ENCODE measurements at regions not wholly inside any gene's neighbourhood (a gene's known extent, or its start where the extent isn't known, plus 50 kb on each side); places are given as distances from the start of the nearest gene placed in this dataset.
"Not testable (repeated sequence)": the region's sequence is repeated elsewhere in the genome, so short reads cannot be mapped to it uniquely, and the experiment has no call there.

- no peak for TF ChIP-seq CTCF (IDR thresholded peaks at IDR 0.05; ENCODE audit: unreplicated experiment)
- peaks cover 5% of the 10 kb centered on the region for H3K4me1 Mint-ChIP-seq
- no peaks in the 10 kb centered on the region for H3K36me3 Mint-ChIP-seq
- H3K4me3 Mint-ChIP-seq, result no peak overlapping the region
- H3K9me3 Mint-ChIP-seq, result peaks cover 8% of the 10 kb centered on the region
- no peaks in the 10 kb centered on the region for H3K27me3 Mint-ChIP-seq (ENCODE audit: low read depth)
- no peak for DNase-seq (ENCODE audit: low spot score in 2 of 2, unreplicated experiment in 2 of 2)
- no peak overlapping the region for H3K27ac Mint-ChIP-seq
Observed at GRCh38 chr6:150491811-150492172, 107.9 kb upstream of the PLEKHG1 start.

GRCh38 chr6:150492507-150492906, 107.2 kb upstream of the PLEKHG1 start:
- no peak overlapping the region for H3K4me3 Mint-ChIP-seq
- no peak for TF ChIP-seq CTCF (IDR thresholded peaks at IDR 0.05; ENCODE audit: unreplicated experiment)
- peaks cover 8% of the 10 kb centered on the region for H3K9me3 Mint-ChIP-seq
- peaks cover 7% of the 10 kb centered on the region for H3K4me1 Mint-ChIP-seq
- H3K36me3 Mint-ChIP-seq, result no peaks in the 10 kb centered on the region
- H3K27ac Mint-ChIP-seq, result no peak overlapping the region
- no peak for DNase-seq (ENCODE audit: low spot score in 2 of 2, unreplicated experiment in 2 of 2)
- no peaks in the 10 kb centered on the region for H3K27me3 Mint-ChIP-seq (ENCODE audit: low read depth)

GRCh38 chr6:150492941-150493340, 106.7 kb upstream of the PLEKHG1 start:
- Mint-ChIP-seq H3K27me3 (ENCODE audit: low read depth) (no peaks in the 10 kb centered on the region), H3K9me3 (peaks cover 8% of the 10 kb centered on the region)
- DNase-seq (ENCODE audit: low spot score in 2 of 2, unreplicated experiment in 2 of 2), result no peak

GRCh38 chr6:150493552-150493951, 106.1 kb upstream of the PLEKHG1 start:
- DNase-seq (ENCODE audit: low spot score in 2 of 2, unreplicated experiment in 2 of 2); H3K4me1 Mint-ChIP-seq; H3K9me3 Mint-ChIP-seq; H3K27ac Mint-ChIP-seq; H3K36me3 Mint-ChIP-seq; H3K27me3 Mint-ChIP-seq (ENCODE audit: low read depth); H3K4me3 Mint-ChIP-seq: not testable (repeated sequence)

More at GRCh38 chr6:150492941-150493340, 106.7 kb upstream of the PLEKHG1 start:
- Mint-ChIP-seq H3K4me3 (no peak overlapping the region), H3K27ac (no peak overlapping the region), H3K4me1 (peaks cover 7% of the 10 kb centered on the region), H3K36me3 (no peaks in the 10 kb centered on the region)
- TF ChIP-seq CTCF (IDR thresholded peaks at IDR 0.05; ENCODE audit: unreplicated experiment), result no peak

- Mint-ChIP-seq H3K27me3 (ENCODE audit: low read depth) (no peaks in the 10 kb centered on the region), H3K9me3 (peaks cover 8% of the 10 kb centered on the region), H3K4me1 (peaks cover 9% of the 10 kb centered on the region), H3K27ac (no peak overlapping the region), H3K36me3 (no peaks in the 10 kb centered on the region), H3K4me3 (no peak overlapping the region)
- no peak for DNase-seq (ENCODE audit: low spot score in 2 of 2, unreplicated experiment in 2 of 2)
- TF ChIP-seq CTCF (IDR thresholded peaks at IDR 0.05; ENCODE audit: unreplicated experiment), result no peak
Observed at GRCh38 chr6:150494241-150494640, 105.4 kb upstream of the PLEKHG1 start.

GRCh38 chr6:150495126-150495525, 104.6 kb upstream of the PLEKHG1 start:
- Mint-ChIP-seq H3K4me3 (no peak overlapping the region), H3K9me3 (peaks cover 8% of the 10 kb centered on the region), H3K27me3 (ENCODE audit: low read depth) (no peaks in the 10 kb centered on the region), H3K4me1 (peaks cover 14% of the 10 kb centered on the region), H3K27ac (no peak overlapping the region), H3K36me3 (no peaks in the 10 kb centered on the region)
- no peak for TF ChIP-seq CTCF (IDR thresholded peaks at IDR 0.05; ENCODE audit: unreplicated experiment)
- DNase-seq (ENCODE audit: low spot score in 2 of 2, unreplicated experiment in 2 of 2), result no peak

Data from mesothelial cell of epicardium (in vitro differentiated cells).